Neural crest cell (in vitro differentiated cells): ENCODE measurements at regions not wholly inside any gene's neighbourhood (a gene's known extent, or its start where the extent isn't known, plus 50 kb on each side); places are given as distances from the start of the nearest gene placed in this dataset.

Experiments
- DNase-seq: peaks from one replicate; pipeline ENCODE4 v3.0.0; 2021; ENCODE audit warnings: low read depth, mixed read lengths, low spot score
- H3K27ac Mint-ChIP-seq: one replicate; pipeline ENCODE4 v1.8.0; 2021; ENCODE audit warnings: mild to moderate bottlenecking, mixed read lengths; ENCODE audit not compliant: unreplicated experiment
- H3K27me3 Mint-ChIP-seq: 2 replicates; pipeline ENCODE4 v1.8.0; 2021; ENCODE audit warnings: low read depth, mild to moderate bottlenecking, mixed read lengths
- H3K36me3 Mint-ChIP-seq: 2 replicates; pipeline ENCODE4 v1.8.0; 2021; ENCODE audit warnings: low read depth, mild to moderate bottlenecking, mixed read lengths
- H3K4me1 Mint-ChIP-seq: 2 replicates; pipeline ENCODE4 v1.8.0; 2021; ENCODE audit warnings: mixed read lengths
- H3K4me3 Mint-ChIP-seq: one replicate; pipeline ENCODE4 v1.8.0; 2021; ENCODE audit warnings: mild to moderate bottlenecking, mixed read lengths
- H3K9me3 Mint-ChIP-seq: 2 replicates; pipeline ENCODE4 v1.8.0; 2021; ENCODE audit warnings: mixed read lengths
- CTCF ChIP-seq: fragments of 200-600 bp; sonication (generic); conservative IDR thresholded peaks from 2 replicates; pipeline ENCODE4 v1.5.0; 2021; ENCODE audit warnings: antibody characterized with exemption, mild to moderate bottlenecking

- TF ChIP-seq CTCF: no peak
- H3K4me1 Mint-ChIP-seq: no peaks in the 10 kb centered on the region
- no peak overlapping the region for H3K27ac Mint-ChIP-seq
- peaks cover 11% of the 10 kb centered on the region for H3K27me3 Mint-ChIP-seq
- no peaks in the 10 kb centered on the region for H3K36me3 Mint-ChIP-seq
- no peak for DNase-seq
- no peak overlapping the region for H3K4me3 Mint-ChIP-seq
- peaks cover 5% of the 10 kb centered on the region for H3K9me3 Mint-ChIP-seq
Measured at GRCh38 chr10:16186564-16186963, 250.2 kb upstream of the PTER start.

GRCh38 chr10:16187161-16187560 lies 249.6 kb upstream of the PTER start:
- H3K9me3 Mint-ChIP-seq: peaks cover 5% of the 10 kb centered on the region
- DNase-seq: no peak

GRCh38 chr10:16192337-16192736 lies 244.5 kb upstream of the PTER start:
- Mint-ChIP-seq H3K36me3 (no peaks in the 10 kb centered on the region), H3K4me3 (no peak overlapping the region), H3K27ac (no peak overlapping the region), H3K4me1 (no peaks in the 10 kb centered on the region), H3K9me3 (peaks cover 3% of the 10 kb centered on the region), H3K27me3 (peaks cover 3% of the 10 kb centered on the region)
- TF ChIP-seq CTCF: no peak
- no peak for DNase-seq

More at GRCh38 chr10:16187161-16187560, 249.6 kb upstream of the PTER start:
- no peak for TF ChIP-seq CTCF
- Mint-ChIP-seq H3K36me3 (no peaks in the 10 kb centered on the region), H3K4me1 (no peaks in the 10 kb centered on the region), H3K4me3 (no peak overlapping the region), H3K27ac (no peak overlapping the region), H3K27me3 (peaks cover 7% of the 10 kb centered on the region)

- peaks cover 3% of the 10 kb centered on the region for H3K27me3 Mint-ChIP-seq
- no peak overlapping the region for H3K27ac Mint-ChIP-seq
- no peaks in the 10 kb centered on the region for H3K4me1 Mint-ChIP-seq
Measured at GRCh38 chr10:16193241-16193640, 243.6 kb upstream of the PTER start.

GRCh38 chr10:16195178-16195769 lies 241.5 kb upstream of the PTER start:
- peaks cover under 1% of the 10 kb centered on the region for H3K9me3 Mint-ChIP-seq
- TF ChIP-seq CTCF: no peak
- no peaks in the 10 kb centered on the region for H3K4me1 Mint-ChIP-seq
- no peak for DNase-seq
- H3K4me3 Mint-ChIP-seq: no peak overlapping the region
- H3K36me3 Mint-ChIP-seq: no peaks in the 10 kb centered on the region
- H3K27me3 Mint-ChIP-seq: peaks cover 3% of the 10 kb centered on the region
- no peak overlapping the region for H3K27ac Mint-ChIP-seq

More at GRCh38 chr10:16193241-16193640, 243.6 kb upstream of the PTER start:
- no peaks in the 10 kb centered on the region for H3K36me3 Mint-ChIP-seq
- DNase-seq: no peak
- no peak overlapping the region for H3K4me3 Mint-ChIP-seq
- TF ChIP-seq CTCF: no peak
- H3K9me3 Mint-ChIP-seq: peaks cover 3% of the 10 kb centered on the region
